Kidney (tissue), 13 donors: ENCODE measurements at regions not wholly inside any gene's neighbourhood (a gene's known extent, or its start where the extent isn't known, plus 50 kb on each side); places are given as distances from the start of the nearest gene placed in this dataset.

Experiments
- DNase-seq, 5 donors: peaks; one replicate each; pipeline ENCODE4 v3.0.0-alpha.2; 2013 to 2020
- FAIRE-seq: peaks from 2 replicates; lab custom pipeline; 2012; peaks lifted over from hg19 to GRCh38; lab: Jason Lieb, UNC
- H3K27ac ChIP-seq, 2 donors: one replicate each; pipeline ENCODE4 v1.7.0; 2013; ENCODE audit warnings: low read depth in 2 of 2, low read length in 2 of 2, inconsistent platforms in 1 of 2
- H3K27me3 ChIP-seq: one replicate; pipeline ENCODE4 v1.7.1; 2013; ENCODE audit warnings: low read length, inconsistent platforms; ENCODE audit not compliant: control insufficient read depth, insufficient read depth
- H3K36me3 ChIP-seq, 3 donors: one replicate each; pipeline versions ENCODE4 v1.7.0 to v1.7.1; 2013; ENCODE audit warnings: low read length in 3 of 3, control low read depth in 1 of 3, inconsistent platforms in 1 of 3; ENCODE audit not compliant: insufficient read depth in 3 of 3, control insufficient read depth in 2 of 3
- H3K4me1 ChIP-seq, 3 donors: one replicate each; pipeline versions ENCODE4 v1.7.0 to v1.7.1; 2013; ENCODE audit warnings: low read length in 3 of 3, inconsistent platforms in 1 of 3, low read depth in 1 of 3; ENCODE audit not compliant: control insufficient read depth in 2 of 3, insufficient read depth in 2 of 3
- H3K4me3 ChIP-seq, 3 donors: one replicate each; pipeline versions ENCODE4 v1.7.0 to v1.8.1; 2013; ENCODE audit warnings: low read length in 3 of 3, control low read depth in 1 of 3, inconsistent platforms in 1 of 3
- H3K9ac ChIP-seq, 3 donors: one replicate each; pipeline versions ENCODE4 v1.7.0 to v1.7.1; 2013; ENCODE audit warnings: low read length in 3 of 3, control low read depth in 1 of 3, inconsistent platforms in 1 of 3
- H3K9me3 ChIP-seq, 3 donors: one replicate each; pipeline versions ENCODE4 v1.7.0 to v1.7.1; 2013; ENCODE audit warnings: low read length in 3 of 3, control low read depth in 1 of 3, inconsistent platforms in 1 of 3; ENCODE audit not compliant: control insufficient read depth in 2 of 3, insufficient read depth in 1 of 3
- intact Hi-C: fragments of 100-400 bp; cut with DNase I; formaldehyde crosslinking; loops from one replicate; pipeline ENCODE4 v1.11.1; 2022
- TF ChIP-seq, protein P1 (sequence below): IDR thresholded peaks from 3 replicates; pipeline ENCODE4 v1.5.1; 2012; ENCODE audit warnings: mild to moderate bottlenecking, moderate library complexity, borderline replicate concordance; ENCODE audit not compliant: insufficient read depth; ENCODE audit errors: extremely low read depth
- donor health status: control.
- donor health status: control.
- donor health status: control.
- donor health status: control.
- donor health status: control.
- donor health status: DM: yes; HTN: yes; CAD: no.
- donor health status: Normal renal cell carcinoma (clear cell type).

DNA sequence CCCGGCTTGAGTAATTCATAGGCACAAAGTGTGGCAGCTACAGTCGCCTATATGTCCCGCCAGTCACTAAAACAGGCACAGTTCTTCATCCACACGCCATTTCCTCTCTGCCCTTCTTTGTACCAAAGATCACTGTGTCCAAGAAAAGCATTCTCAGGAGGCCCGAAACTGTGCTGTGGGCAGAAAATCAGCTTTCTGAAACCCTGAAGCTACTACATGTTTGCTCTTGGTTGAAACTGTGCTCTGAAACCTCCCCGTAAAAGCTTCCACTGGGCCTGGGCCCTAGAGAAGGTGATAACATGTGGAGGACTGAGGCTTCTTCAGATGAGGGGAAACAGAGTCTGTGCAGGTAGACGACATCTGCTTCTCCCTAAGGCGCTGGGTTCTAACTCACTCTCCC lies 75.6 kb upstream of the ID2 start:
- TF ChIP-seq, protein P1, sequence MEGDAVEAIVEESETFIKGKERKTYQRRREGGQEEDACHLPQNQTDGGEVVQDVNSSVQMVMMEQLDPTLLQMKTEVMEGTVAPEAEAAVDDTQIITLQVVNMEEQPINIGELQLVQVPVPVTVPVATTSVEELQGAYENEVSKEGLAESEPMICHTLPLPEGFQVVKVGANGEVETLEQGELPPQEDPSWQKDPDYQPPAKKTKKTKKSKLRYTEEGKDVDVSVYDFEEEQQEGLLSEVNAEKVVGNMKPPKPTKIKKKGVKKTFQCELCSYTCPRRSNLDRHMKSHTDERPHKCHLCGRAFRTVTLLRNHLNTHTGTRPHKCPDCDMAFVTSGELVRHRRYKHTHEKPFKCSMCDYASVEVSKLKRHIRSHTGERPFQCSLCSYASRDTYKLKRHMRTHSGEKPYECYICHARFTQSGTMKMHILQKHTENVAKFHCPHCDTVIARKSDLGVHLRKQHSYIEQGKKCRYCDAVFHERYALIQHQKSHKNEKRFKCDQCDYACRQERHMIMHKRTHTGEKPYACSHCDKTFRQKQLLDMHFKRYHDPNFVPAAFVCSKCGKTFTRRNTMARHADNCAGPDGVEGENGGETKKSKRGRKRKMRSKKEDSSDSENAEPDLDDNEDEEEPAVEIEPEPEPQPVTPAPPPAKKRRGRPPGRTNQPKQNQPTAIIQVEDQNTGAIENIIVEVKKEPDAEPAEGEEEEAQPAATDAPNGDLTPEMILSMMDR = no peak
- Histone ChIP-seq H3K4me3 (no peak overlapping the region), H3K4me1 (peaks cover 0 to 7% (median 0%) of the 10 kb centered on the region in 3 donors), H3K9ac (no peak overlapping the region), H3K27me3 (no peaks in the 10 kb centered on the region), H3K9me3 (no peaks in the 10 kb centered on the region), H3K27ac (no peak overlapping the region), H3K36me3 (no peaks in the 10 kb centered on the region)
- intact Hi-C loops = no loop called here
- no peak for DNase-seq
- no peak for FAIRE-seq

DNA sequence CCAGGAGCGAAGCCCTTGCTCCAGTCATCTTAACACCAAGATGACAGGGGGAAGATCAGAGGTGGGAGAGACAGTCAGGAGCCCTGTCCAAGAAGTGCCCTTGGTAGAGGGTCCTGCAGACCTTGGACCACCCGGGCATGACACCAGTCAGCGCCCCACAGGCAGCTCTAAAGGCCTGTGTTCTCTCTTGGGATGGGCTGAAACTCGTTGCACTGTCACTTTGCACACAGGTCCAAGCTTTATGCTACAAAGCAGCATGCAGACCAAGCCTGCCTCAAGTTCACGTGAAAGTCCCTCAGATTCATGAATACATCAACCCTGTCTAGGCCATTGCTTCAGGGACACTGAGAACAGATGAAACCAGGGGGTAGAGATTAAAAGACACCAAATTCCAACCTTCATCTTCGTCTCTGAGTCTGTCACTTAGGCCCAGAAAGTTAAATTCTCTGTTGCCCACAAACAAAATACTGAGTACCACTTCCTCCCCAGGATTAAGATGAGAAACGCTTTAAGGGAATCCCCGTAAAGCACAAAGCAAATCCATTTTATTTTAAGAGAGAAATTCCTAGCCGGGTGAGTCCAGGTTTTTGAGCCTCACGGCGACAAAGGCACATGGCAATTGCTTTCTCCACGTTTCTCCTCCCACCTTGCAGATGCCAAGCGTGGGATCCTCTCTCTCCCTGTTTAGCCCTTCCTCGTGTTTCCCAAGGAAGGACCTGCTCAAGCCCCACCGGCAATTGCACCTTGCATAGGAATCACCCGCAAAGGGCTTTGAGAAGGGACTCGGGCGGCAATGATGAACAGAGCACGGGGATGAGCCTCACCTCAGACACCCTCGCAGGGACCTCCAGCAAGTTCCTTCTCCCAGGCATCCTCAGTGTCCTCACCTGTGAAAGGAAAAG lies 75.0 kb upstream of the ID2 start:
- DNase-seq (peak in 1 of 5 donors; percentile 22), FAIRE-seq (no peak)
- no peaks in the 10 kb centered on the region for H3K36me3 ChIP-seq
- H3K27me3 ChIP-seq = no peaks in the 10 kb centered on the region
- H3K4me3 ChIP-seq = no peak overlapping the region
- H3K4me1 ChIP-seq = peaks cover 0 to 7% (median 0%) of the 10 kb centered on the region in 3 donors
- TF ChIP-seq, protein P1 = no peak
- no peak overlapping the region for H3K9ac ChIP-seq
- no peaks in the 10 kb centered on the region for H3K9me3 ChIP-seq
- intact Hi-C loops = no loop called here
- no peak overlapping the region for H3K27ac ChIP-seq

DNA sequence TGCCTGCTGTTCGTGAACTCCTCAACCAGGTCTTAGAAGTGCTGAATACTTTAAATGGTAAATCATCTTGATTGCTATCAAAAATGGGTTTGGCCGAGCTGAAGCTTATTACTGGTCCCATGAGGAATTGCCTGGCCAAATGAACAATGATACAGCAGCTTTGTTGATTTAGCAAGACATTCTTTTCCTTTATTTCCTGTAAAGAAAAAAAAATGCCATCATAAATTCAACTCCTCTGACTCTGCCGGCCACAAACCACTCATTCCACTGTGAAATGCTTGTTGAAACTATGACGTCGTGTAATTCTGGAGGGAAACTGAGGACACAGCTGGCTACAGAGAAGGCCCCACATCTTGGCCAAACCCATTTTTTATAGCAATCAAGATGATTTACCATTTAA lies 74.2 kb upstream of the ID2 start:
- Histone ChIP-seq H3K27ac (no peak overlapping the region), H3K9me3 (no peaks in the 10 kb centered on the region), H3K9ac (no peak overlapping the region), H3K36me3 (no peaks in the 10 kb centered on the region), H3K4me1 (peaks cover 0 to 7% (median 0%) of the 10 kb centered on the region in 3 donors), H3K27me3 (no peaks in the 10 kb centered on the region), H3K4me3 (no peak overlapping the region)
- intact Hi-C loops = no loop called here
- TF ChIP-seq, protein P1 = no peak
- FAIRE-seq (no peak), DNase-seq (peak in 2 of 5 donors; percentile 15 to 66)
